ENCODE measurements at regions not wholly inside any gene's neighbourhood (a gene's known extent, or its start where the extent isn't known, plus 50 kb on each side); places are given as distances from the start of the nearest gene placed in this dataset.

DNA sequence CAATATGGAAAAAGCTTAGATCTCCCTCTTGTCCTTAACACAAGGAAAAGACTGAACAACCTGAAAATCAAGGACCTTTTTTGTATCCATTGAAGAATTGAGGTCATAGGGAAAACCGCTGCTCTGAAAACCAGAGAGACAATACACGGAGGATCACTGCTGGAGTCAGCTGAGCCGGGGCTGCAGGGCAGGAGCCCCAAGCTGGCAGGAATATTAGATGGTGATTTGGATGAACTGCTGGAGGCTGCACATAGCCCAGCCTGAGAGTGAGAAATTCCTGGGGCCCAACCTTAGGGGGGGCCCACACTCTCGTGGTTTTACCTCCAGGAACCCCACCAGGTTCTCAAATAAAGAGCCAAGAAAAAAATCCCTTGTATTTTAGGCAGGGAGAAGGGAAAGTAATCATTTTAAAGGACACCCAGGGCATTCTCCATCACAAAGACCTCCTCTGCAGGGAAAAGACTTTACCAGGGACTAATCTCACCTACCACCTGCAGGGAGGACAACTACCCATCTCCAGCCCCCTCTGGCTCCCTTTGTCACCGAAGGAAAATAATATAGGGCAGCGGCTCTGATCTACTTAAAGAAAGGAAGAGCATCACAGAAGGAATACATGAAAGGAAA, 55.4 kb upstream of the RNF32 start:
- in situ Hi-C loops (cut with MboI; ENCODE audit: low sequenced_read_pairs): no loop called here

More for the DNA sequence above, 55.4 kb upstream of the RNF32 start:
- WGBS, 2 experiments (ENCODE audit: extremely low coverage in 2 of 2, insufficient read length in 1 of 2): 20% methylated on average over 1 of the region's 6 CpGs; no CpG with 5 or more reads in 1 of the 2 experiments
- intact Hi-C loops (cut with micrococcal nuclease) (no loop called here), dilution Hi-C loops (cut with HindIII; ENCODE audit: low sequenced_read_pairs, unreplicated experiment) (no loop called here)
- no peaks in the 10 kb centered on the region for H3K9me1 ChIP-seq (ENCODE audit: insufficient read depth, low read length)
- H2BK15ac ChIP-seq (ENCODE audit: low read depth, low read length): no peak overlapping the region
- no peak overlapping the region for H2BK20ac ChIP-seq (ENCODE audit: low read depth, low read length)
- no peak overlapping the region for H3K4ac ChIP-seq (ENCODE audit: low read depth, low read length)
- H3K18ac ChIP-seq (ENCODE audit: low read depth, low read length): no peak overlapping the region
- no peaks in the 10 kb centered on the region for H3K4me1 ChIP-seq (ENCODE audit: control insufficient read depth, insufficient read depth, low read length)
- H4K20me1 ChIP-seq (ENCODE audit: insufficient read depth, low read length): no peaks in the 10 kb centered on the region
- H3K9ac ChIP-seq (ENCODE audit: low read depth, low read length): no peak overlapping the region
- no TSS peak for BruUV-seq (replicated peaks)
- no peak overlapping the region for H2BK120ac ChIP-seq (ENCODE audit: low read depth, low read length)
- H3K4me2 ChIP-seq (ENCODE audit: low read depth, low read length): no peak overlapping the region
- no peaks in the 10 kb centered on the region for H3K79me1 ChIP-seq (ENCODE audit: low read depth in 1 of 2, low read length in 2 of 2)
- no peak overlapping the region for H3K14ac ChIP-seq (replicated peaks; ENCODE audit: low read depth, low read length)
- TF ChIP-seq MXI1 (IDR thresholded peaks at IDR 0.05; ENCODE audit: borderline replicate concordance, low read depth, low read length): no peak
- TF ChIP-seq RAD21 (IDR thresholded peaks at IDR 0.05; ENCODE audit: low read length): no peak
- no peak for TF ChIP-seq RFX5 (IDR thresholded peaks at IDR 0.05; ENCODE audit: low read depth, low read length)
- TF ChIP-seq FOS (IDR thresholded peaks at IDR 0.05; ENCODE audit: low read depth, low read length): no peak
- TF ChIP-seq, protein P1, sequence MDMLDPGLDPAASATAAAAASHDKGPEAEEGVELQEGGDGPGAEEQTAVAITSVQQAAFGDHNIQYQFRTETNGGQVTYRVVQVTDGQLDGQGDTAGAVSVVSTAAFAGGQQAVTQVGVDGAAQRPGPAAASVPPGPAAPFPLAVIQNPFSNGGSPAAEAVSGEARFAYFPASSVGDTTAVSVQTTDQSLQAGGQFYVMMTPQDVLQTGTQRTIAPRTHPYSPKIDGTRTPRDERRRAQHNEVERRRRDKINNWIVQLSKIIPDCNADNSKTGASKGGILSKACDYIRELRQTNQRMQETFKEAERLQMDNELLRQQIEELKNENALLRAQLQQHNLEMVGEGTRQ (IDR thresholded peaks at IDR 0.05; ENCODE audit: low read depth, low read length): no peak
- TF ChIP-seq CTCF (conservative IDR thresholded peaks at IDR 0.05; ENCODE audit: low read depth, low read length): no peak
- TF ChIP-seq, protein P2, sequence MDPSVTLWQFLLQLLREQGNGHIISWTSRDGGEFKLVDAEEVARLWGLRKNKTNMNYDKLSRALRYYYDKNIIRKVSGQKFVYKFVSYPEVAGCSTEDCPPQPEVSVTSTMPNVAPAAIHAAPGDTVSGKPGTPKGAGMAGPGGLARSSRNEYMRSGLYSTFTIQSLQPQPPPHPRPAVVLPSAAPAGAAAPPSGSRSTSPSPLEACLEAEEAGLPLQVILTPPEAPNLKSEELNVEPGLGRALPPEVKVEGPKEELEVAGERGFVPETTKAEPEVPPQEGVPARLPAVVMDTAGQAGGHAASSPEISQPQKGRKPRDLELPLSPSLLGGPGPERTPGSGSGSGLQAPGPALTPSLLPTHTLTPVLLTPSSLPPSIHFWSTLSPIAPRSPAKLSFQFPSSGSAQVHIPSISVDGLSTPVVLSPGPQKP (IDR thresholded peaks at IDR 0.05; ENCODE audit: borderline replicate concordance, low read depth, low read length): no peak
- TF ChIP-seq CEBPB (IDR thresholded peaks at IDR 0.05; ENCODE audit: low read depth, low read length): no peak
- no peak for ATAC-seq (ENCODE audit: low read depth)
- H3K23ac ChIP-seq (ENCODE audit: low read depth, low read length): no peak overlapping the region
- H4K8ac ChIP-seq (ENCODE audit: low read depth in 2 of 2, low read length in 2 of 2): no peak overlapping the region
- H3K4me3 ChIP-seq (ENCODE audit: insufficient read depth, low read depth, low read length): no peak overlapping the region
- H3K9me3 ChIP-seq (ENCODE audit: control insufficient read depth, insufficient read depth, low read length): peaks cover 4% of the 10 kb centered on the region
- H3K27me3 ChIP-seq (ENCODE audit: control insufficient read depth, insufficient read depth, low read length): no peaks in the 10 kb centered on the region
- no peak overlapping the region for H2AFZ ChIP-seq (replicated peaks; ENCODE audit: low read length, poor library complexity)
- POLR2A ChIA-PET (ENCODE audit: unreplicated experiment): no interaction called here
- H2AK9ac ChIP-seq (replicated peaks; ENCODE audit: low read depth, low read length, poor library complexity): no peak overlapping the region
- no peak overlapping the region for H2BK5ac ChIP-seq (ENCODE audit: low read depth, low read length, poor library complexity, severe bottlenecking)
- H3K36me3 ChIP-seq (ENCODE audit: control insufficient read depth, insufficient read depth, low read length): no peaks in the 10 kb centered on the region
- H2AK5ac ChIP-seq (ENCODE audit: low read depth, low read length): no peak overlapping the region
- CTCF ChIA-PET: no interaction called here
- DNase-seq: no peak
- H3K27ac ChIP-seq (ENCODE audit: insufficient read depth, low read length): no peak overlapping the region
- no peak overlapping the region for H4K5ac ChIP-seq (ENCODE audit: low read depth, low read length)
- H4K91ac ChIP-seq (ENCODE audit: insufficient read depth, low read depth, low read length): no peak overlapping the region
- no peak overlapping the region for H3K56ac ChIP-seq (ENCODE audit: extremely low read depth, insufficient read depth, low read length)
